ENCODE measurements at regions not wholly inside any gene's neighbourhood (a gene's known extent, or its start where the extent isn't known, plus 50 kb on each side); places are given as distances from the start of the nearest gene placed in this dataset.

DNA sequence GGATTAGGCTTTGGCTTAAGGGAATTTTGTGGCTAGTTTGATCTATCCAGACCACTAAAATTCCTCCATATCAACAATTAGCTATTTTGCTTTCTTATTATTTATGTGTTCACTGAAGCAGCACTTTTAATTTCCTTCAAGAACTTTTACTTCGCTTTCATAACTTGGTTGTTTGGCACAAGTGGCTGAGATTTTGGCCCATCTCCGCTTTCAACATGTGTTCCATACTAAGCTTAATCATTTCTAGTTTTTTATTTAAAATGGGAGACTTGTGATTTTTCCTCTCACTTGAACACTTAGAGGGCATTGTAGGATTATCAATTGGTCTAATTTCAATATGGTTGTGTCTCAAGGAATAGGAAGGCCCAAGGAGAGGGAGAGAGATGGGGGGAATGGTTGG is 102.4 kb upstream of the HSF2 start (continued):
- no peak for TF ChIP-seq USF2 (IDR thresholded peaks at IDR 0.05; ENCODE audit: borderline replicate concordance, low read depth, low read length)

DNA sequence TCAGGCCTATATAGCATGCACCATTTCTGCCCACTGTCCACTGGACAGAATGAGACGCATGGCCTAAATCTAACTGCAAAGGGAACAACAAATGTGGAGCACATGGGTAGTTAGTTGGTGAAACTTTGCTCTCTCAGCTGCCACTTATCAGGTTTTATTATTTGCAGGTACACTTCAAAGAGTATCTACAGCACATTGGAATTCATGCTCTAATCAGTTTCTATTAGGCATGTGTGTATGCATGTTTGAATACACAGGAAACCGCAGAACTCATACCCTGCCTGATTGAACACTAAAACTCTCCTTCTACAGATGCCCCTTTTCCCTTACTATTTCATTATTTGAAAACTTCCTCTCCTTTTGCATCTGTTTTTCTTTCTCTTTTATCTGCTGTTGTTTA is 97.4 kb upstream of the HSF2 start:
- ChIA-PET RAD21 (ENCODE audit: unreplicated experiment) (no interaction called here), SMC1A (ENCODE audit: uncharacterized antibody, unreplicated experiment) (interaction anchor here (1.2 kb wide), 1 partner anchor 42 kb away, joined by 3 read pairs; no protein-coding TSS in a partner anchor), POLR2A (no interaction called here), CTCF (no interaction called here)
- Histone ChIP-seq H3K36me3 (ENCODE audit: control insufficient read depth in 2 of 2, insufficient read depth in 2 of 2, low read length in 1 of 2) (no peaks in the 10 kb centered on the region), H2AFZ (ENCODE audit: control insufficient read depth, low read depth, low read length) (no peak overlapping the region), H3K4me2 (ENCODE audit: control insufficient read depth, insufficient read depth) (no peak overlapping the region), H3K4me3 (no peak overlapping the region), H3K27me3 (replicated peaks in 1 of 2; ENCODE audit: control insufficient read depth in 2 of 2, insufficient read depth in 2 of 2, low read length in 1 of 2) (no peaks in the 10 kb centered on the region), H3K4me1 (ENCODE audit: control insufficient read depth, insufficient read depth, low read length) (no peaks in the 10 kb centered on the region), H3K9me3 (replicated peaks; ENCODE audit: control insufficient read depth, insufficient read depth, low read length) (no peaks in the 10 kb centered on the region), H3K79me2 (ENCODE audit: control insufficient read depth, insufficient read depth, low read length) (no peaks in the 10 kb centered on the region), H4K20me1 (ENCODE audit: control insufficient read depth, insufficient read depth) (no peaks in the 10 kb centered on the region), H3K27ac (ENCODE audit: control insufficient read depth, insufficient read depth) (no peak overlapping the region), H3K9ac (ENCODE audit: control insufficient read depth, insufficient read depth, low read length) (no peak overlapping the region)
- DNase-seq (ENCODE audit: low read depth, low spot score) (no peak), FAIRE-seq (no peak), ATAC-seq (peak; percentile 48; the same call in 2 of the 3 replicates)
- WGBS (ENCODE audit: insufficient coverage, insufficient replicate concordance, low lambda C conversion rate, missing lambda C conversion rate) = 29% methylated on average over 2 of the region's 2 CpGs
- BruUV-seq (replicated peaks) = no TSS peak
- TF ChIP-seq LARP7 (IDR thresholded peaks at IDR 0.05) (no peak), ZBTB40 (IDR thresholded peaks at IDR 0.05; ENCODE audit: borderline replicate concordance) (no peak), NFXL1 (IDR thresholded peaks at IDR 0.05; ENCODE audit: borderline replicate concordance) (no peak), IKZF1 (conservative IDR thresholded peaks at IDR 0.05) (no peak), MTA2 (IDR thresholded peaks at IDR 0.05; ENCODE audit: low read depth) (no peak), BCL3 (IDR thresholded peaks at IDR 0.05; ENCODE audit: borderline replicate concordance, insufficient read depth, low read depth, low read length, poor library complexity, severe bottlenecking) (no peak), HDAC2 (IDR thresholded peaks at IDR 0.05) (no peak)
- TF ChIP-seq, protein P1, sequence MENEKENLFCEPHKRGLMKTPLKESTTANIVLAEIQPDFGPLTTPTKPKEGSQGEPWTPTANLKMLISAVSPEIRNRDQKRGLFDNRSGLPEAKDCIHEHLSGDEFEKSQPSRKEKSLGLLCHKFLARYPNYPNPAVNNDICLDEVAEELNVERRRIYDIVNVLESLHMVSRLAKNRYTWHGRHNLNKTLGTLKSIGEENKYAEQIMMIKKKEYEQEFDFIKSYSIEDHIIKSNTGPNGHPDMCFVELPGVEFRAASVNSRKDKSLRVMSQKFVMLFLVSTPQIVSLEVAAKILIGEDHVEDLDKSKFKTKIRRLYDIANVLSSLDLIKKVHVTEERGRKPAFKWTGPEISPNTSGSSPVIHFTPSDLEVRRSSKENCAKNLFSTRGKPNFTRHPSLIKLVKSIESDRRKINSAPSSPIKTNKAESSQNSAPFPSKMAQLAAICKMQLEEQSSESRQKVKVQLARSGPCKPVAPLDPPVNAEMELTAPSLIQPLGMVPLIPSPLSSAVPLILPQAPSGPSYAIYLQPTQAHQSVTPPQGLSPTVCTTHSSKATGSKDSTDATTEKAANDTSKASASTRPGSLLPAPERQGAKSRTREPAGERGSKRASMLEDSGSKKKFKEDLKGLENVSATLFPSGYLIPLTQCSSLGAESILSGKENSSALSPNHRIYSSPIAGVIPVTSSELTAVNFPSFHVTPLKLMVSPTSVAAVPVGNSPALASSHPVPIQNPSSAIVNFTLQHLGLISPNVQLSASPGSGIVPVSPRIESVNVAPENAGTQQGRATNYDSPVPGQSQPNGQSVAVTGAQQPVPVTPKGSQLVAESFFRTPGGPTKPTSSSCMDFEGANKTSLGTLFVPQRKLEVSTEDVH (IDR thresholded peaks at IDR 0.05; ENCODE audit: low read depth, partially characterized antibody) = no peak
- TF ChIP-seq, protein P2, sequence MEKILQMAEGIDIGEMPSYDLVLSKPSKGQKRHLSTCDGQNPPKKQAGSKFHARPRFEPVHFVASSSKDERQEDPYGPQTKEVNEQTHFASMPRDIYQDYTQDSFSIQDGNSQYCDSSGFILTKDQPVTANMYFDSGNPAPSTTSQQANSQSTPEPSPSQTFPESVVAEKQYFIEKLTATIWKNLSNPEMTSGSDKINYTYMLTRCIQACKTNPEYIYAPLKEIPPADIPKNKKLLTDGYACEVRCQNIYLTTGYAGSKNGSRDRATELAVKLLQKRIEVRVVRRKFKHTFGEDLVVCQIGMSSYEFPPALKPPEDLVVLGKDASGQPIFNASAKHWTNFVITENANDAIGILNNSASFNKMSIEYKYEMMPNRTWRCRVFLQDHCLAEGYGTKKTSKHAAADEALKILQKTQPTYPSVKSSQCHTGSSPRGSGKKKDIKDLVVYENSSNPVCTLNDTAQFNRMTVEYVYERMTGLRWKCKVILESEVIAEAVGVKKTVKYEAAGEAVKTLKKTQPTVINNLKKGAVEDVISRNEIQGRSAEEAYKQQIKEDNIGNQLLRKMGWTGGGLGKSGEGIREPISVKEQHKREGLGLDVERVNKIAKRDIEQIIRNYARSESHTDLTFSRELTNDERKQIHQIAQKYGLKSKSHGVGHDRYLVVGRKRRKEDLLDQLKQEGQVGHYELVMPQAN (conservative IDR thresholded peaks at IDR 0.05) = no peak
- in situ Hi-C loops (cut with MboI) (no loop called here), intact Hi-C loops (cut with micrococcal nuclease; ENCODE audit: unreplicated experiment) (no loop called here)

All from GM12878 (cell line).